Ishikawa (cell line): ENCODE measurements at regions not wholly inside any gene's neighbourhood (a gene's known extent, or its start where the extent isn't known, plus 50 kb on each side); places are given as distances from the start of the nearest gene placed in this dataset.
A peak's percentile ranks its signal among the peaks of the same experiment; 100 is the strongest.

ENCODE experiments used
- CEBPB ChIP-seq: IDR thresholded peaks from 2 replicates; pipeline ENCODE4 v1.6.1; 2012
- CREB1 ChIP-seq: IDR thresholded peaks from 2 replicates; pipeline ENCODE4 v1.6.1; 2012; ENCODE audit warnings: low read depth
- EGR1 ChIP-seq: IDR thresholded peaks from 2 replicates; pipeline ENCODE4 v1.6.1; 2012
- EP300 ChIP-seq: IDR thresholded peaks from 2 replicates; pipeline ENCODE4 v1.6.1; 2012; ENCODE audit warnings: borderline replicate concordance
- FOXM1 ChIP-seq: IDR thresholded peaks from 2 replicates; pipeline ENCODE4 v1.6.1; 2012; ENCODE audit warnings: low read depth, borderline replicate concordance
- MAX ChIP-seq: IDR thresholded peaks from 2 replicates; pipeline ENCODE4 v1.6.1; 2012
- NFIC ChIP-seq: IDR thresholded peaks from 2 replicates; pipeline ENCODE4 v1.6.1; 2012
- RAD21 ChIP-seq: IDR thresholded peaks from 2 replicates; pipeline ENCODE4 v1.6.1; 2012; ENCODE audit warnings: low read depth
- REST ChIP-seq: IDR thresholded peaks from 2 replicates; pipeline ENCODE4 v1.6.1; 2012; ENCODE audit warnings: low read depth, mild to moderate bottlenecking
- TAF1 ChIP-seq: IDR thresholded peaks from 2 replicates; pipeline ENCODE4 v1.6.1; 2012; ENCODE audit warnings: low read depth, mild to moderate bottlenecking
- TCF12 ChIP-seq: IDR thresholded peaks from 2 replicates; pipeline ENCODE4 v1.6.1; 2012; ENCODE audit warnings: low read depth
- TEAD4 ChIP-seq: IDR thresholded peaks from 2 replicates; pipeline ENCODE4 v1.6.1; 2012
- USF1 ChIP-seq: IDR thresholded peaks from 2 replicates; pipeline ENCODE4 v1.6.1; 2012
- YY1 ChIP-seq: IDR thresholded peaks from 2 replicates; pipeline ENCODE4 v1.6.1; 2012; ENCODE audit warnings: low read depth
- ZBTB7A ChIP-seq: IDR thresholded peaks from 2 replicates; pipeline ENCODE4 v1.6.1; 2012; ENCODE audit warnings: low read depth

DNA sequence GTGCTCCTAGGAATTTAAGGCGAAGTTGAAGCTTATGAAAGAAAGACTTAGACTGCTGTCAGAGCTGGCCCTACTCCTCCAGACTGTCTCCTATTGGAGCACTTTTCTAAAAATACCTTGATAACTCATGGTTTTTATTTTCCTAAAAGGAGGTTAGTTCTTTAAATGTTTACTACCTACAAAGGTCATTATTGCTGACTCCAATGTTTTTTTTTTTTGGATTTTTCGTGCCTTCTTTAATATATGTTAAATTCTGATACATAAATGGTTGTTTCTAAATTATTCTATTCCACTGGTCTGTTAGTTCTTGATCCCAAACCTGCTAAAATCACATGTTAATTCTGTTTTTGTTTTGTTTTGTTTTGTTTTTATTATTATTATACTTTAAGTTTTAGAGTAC is 227.6 kb upstream of the FTMT start:
- TF ChIP-seq TAF1 (no peak), FOXM1 (no peak), YY1 (no peak), ZBTB7A (no peak), CREB1 (no peak), USF1 (no peak), CEBPB (no peak), TCF12 (no peak), EGR1 (no peak), REST (no peak)

DNA sequence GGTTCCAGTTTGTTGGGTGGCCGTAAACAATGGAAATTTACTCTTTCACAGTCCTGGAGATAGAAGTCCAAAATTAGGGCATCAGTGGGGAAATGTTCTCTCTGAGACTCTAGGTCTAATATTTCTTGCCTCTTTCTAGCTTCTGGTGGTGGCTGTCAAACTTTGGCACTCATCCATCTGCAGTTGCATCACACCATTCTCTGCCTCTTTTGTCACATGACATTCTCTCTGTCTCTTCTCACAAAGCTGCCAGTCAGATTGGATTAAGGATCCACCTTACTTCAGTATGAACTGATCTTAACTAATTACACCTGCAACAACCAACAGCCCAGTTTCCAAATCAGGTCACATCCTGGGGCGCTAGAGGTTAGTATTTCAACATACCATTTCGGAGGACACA is 222.9 kb upstream of the FTMT start:
- TF ChIP-seq EP300 (no peak), CEBPB (peak; percentile 28; the same call in 1 of the 2 replicates)

DNA sequence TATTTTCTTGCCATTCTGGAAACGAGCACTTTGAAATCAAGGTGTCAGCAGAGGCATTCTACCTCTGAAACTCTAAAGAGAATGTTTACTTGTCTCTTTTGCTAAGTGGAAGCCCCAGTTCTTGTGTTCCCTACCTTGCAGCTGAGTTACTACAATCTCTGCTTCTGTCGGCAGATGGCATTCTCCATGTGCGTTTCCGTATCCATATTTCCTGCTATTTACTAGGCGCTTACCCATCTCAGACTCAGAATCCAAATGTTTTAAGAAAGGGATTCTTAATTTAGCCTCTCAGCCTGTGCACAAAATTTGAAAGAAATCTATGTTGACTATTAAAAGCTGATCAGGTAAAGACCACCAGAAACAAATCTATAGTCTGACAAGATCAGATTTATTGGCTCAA is 221.3 kb upstream of the FTMT start:
- TF ChIP-seq ZBTB7A (no peak), USF1 (no peak), REST (no peak), YY1 (no peak), FOXM1 (no peak), CREB1 (no peak), CEBPB (no peak), NFIC (no peak), EGR1 (no peak), TCF12 (no peak), MAX (no peak), TEAD4 (no peak), TAF1 (no peak)

- TF ChIP-seq MAX (no peak), EP300 (no peak), ZBTB7A (no peak), TAF1 (no peak), CREB1 (no peak), REST (no peak), CEBPB (no peak), TCF12 (no peak), RAD21 (no peak), USF1 (no peak), TEAD4 (no peak), FOXM1 (no peak), NFIC (no peak), YY1 (no peak), EGR1 (no peak)
These were observed 216.7 kb upstream of the FTMT start for GRCh38 chr5:121634946-121635345.
